A549 (cell line): ENCODE measurements at regions not wholly inside any gene's neighbourhood (a gene's known extent, or its start where the extent isn't known, plus 50 kb on each side); places are given as distances from the start of the nearest gene placed in this dataset.

ENCODE experiments used
- ATAC-seq, 2 experiments: fragments of 200-7000 bp in 1 of 2; fragments of >200 bp in 1 of 2; cut with Nextera tagmentation in 1 of 2; cut with Tn5 transposase in 1 of 2; 3 replicates each; pipeline versions ENCODE4 v1.8.0 to v1.9.1; 2018 to 2020; ENCODE audit warnings: mild to moderate bottlenecking in 1 of 2, moderate library complexity in 1 of 2
- CTCF ChIA-PET: fragments of 300-600 bp; sonication (Branson Sonifier 250); formaldehyde crosslinking; extraction: SDS; loops from one replicate; lab custom pipeline; 2021; ENCODE audit warnings: antibody characterized with exemption, inconsistent platforms; lab: Yijun Ruan, JAX
- POLR2A ChIA-PET: fragments of 350-600 bp; formaldehyde crosslinking; extraction: SDS; loops from one replicate; lab custom pipeline; 2021; ENCODE audit warnings: antibody characterized with exemption, inconsistent platforms; lab: Yijun Ruan, JAX
- DNase-seq, 2 experiments: peaks; one replicate each; pipeline versions ENCODE4 v3.0.0 to v3.0.0-alpha.2; 2011 to 2016; ENCODE audit warnings: low read depth in 1 of 2, low spot score in 1 of 2
- FAIRE-seq: peaks from 2 replicates; lab custom pipeline; 2011; peaks lifted over from hg19 to GRCh38; lab: Jason Lieb, UNC
- H3K27ac ChIP-seq, 2 experiments: fragments of >200 bp; sonication (Bioruptor Twin); formaldehyde crosslinking; 3 replicates each; pipeline ENCODE4 v1.5.1; 2016 to 2017
- H3K4me1 ChIP-seq: fragments of >200 bp; sonication (Bioruptor Twin); formaldehyde crosslinking; 3 replicates; pipeline ENCODE4 v1.6.1; 2016
- H3K4me2 ChIP-seq: fragments of >200 bp; sonication (Bioruptor Twin); formaldehyde crosslinking; 3 replicates; pipeline ENCODE4 v1.6.1; 2016
- H3K4me3 ChIP-seq: fragments of >200 bp; sonication (Bioruptor Twin); formaldehyde crosslinking; 3 replicates; pipeline ENCODE4 v1.5.1; 2016
- H3K9me3 ChIP-seq: fragments of >200 bp; sonication (Bioruptor Twin); formaldehyde crosslinking; 3 replicates; pipeline ENCODE4 v1.6.1; 2016
- CBX8 ChIP-seq: fragments of 200-600 bp; sonication (generic); IDR thresholded peaks from 2 replicates; pipeline ENCODE4 v1.6.1; 2016
- CHD2 ChIP-seq: fragments of 150-350 bp; IDR thresholded peaks from 2 replicates; pipeline ENCODE4 v1.6.1; 2014; ENCODE audit warnings: low read length; ENCODE audit not compliant: partially characterized antibody
- CHD4 ChIP-seq: fragments of 200-600 bp; sonication (generic); IDR thresholded peaks from 2 replicates; pipeline ENCODE4 v1.6.1; 2016; ENCODE audit warnings: antibody characterized with exemption, mild to moderate bottlenecking, borderline replicate concordance
- EHF ChIP-seq: fragments of 250-450 bp; sonication (Bioruptor Pico); IDR thresholded peaks from 2 replicates; pipeline ENCODE4 v1.5.0; 2020; ENCODE audit warnings: mild to moderate bottlenecking
- EHMT2 ChIP-seq: fragments of 200-600 bp; sonication (generic); IDR thresholded peaks from 2 replicates; pipeline ENCODE4 v1.6.1; 2016; ENCODE audit warnings: antibody characterized with exemption, low read depth, mild to moderate bottlenecking, moderate library complexity
- EP300 ChIP-seq, 2 experiments: fragments of >200 bp; sonication (Bioruptor Twin); formaldehyde crosslinking; IDR thresholded peaks; 2 replicates in 1 of 2; 3 replicates in 1 of 2; pipeline ENCODE4 v1.6.1; 2016 to 2017
- HOXA7 ChIP-seq: fragments of 250-450 bp; sonication (Bioruptor Pico); IDR thresholded peaks from 2 replicates; pipeline ENCODE4 v1.5.0; 2020; ENCODE audit warnings: mild to moderate bottlenecking, moderate library complexity
- HOXB13 ChIP-seq: fragments of 250-450 bp; sonication (Bioruptor Pico); IDR thresholded peaks from 2 replicates; pipeline ENCODE4 v1.5.0; 2020; ENCODE audit warnings: low read depth, mild to moderate bottlenecking, moderate library complexity
- HOXB5 ChIP-seq: fragments of 250-450 bp; sonication (Bioruptor Pico); IDR thresholded peaks from 2 replicates; pipeline ENCODE4 v1.5.0; 2020; ENCODE audit warnings: mild to moderate bottlenecking, moderate library complexity
- JUN ChIP-seq, 2 experiments: fragments of >200 bp; sonication (Bioruptor Twin); formaldehyde crosslinking; IDR thresholded peaks; 2 replicates in 1 of 2; 3 replicates in 1 of 2; pipeline ENCODE4 v1.6.1; 2016 to 2017
- JUNB ChIP-seq: fragments of >200 bp; sonication (Bioruptor Twin); formaldehyde crosslinking; IDR thresholded peaks from 2 replicates; pipeline ENCODE4 v1.6.1; 2016
- MAFK ChIP-seq: fragments of 450-650 bp; IDR thresholded peaks from 2 replicates; pipeline ENCODE4 v1.6.1; 2014; ENCODE audit not compliant: partially characterized antibody
- MYC ChIP-seq: IDR thresholded peaks from 2 replicates; pipeline ENCODE4 v1.6.1; 2012; ENCODE audit warnings: mild to moderate bottlenecking, inconsistent platforms, low read length, improper control_type of control experiment, borderline replicate concordance
- NFE2L2 ChIP-seq: fragments of 150-350 bp; conservative IDR thresholded peaks from 2 replicates; pipeline ENCODE4 v1.6.1; 2014; ENCODE audit warnings: low read length
- NPAS2 ChIP-seq: fragments of 250-450 bp; sonication (Bioruptor Pico); IDR thresholded peaks from 2 replicates; pipeline ENCODE4 v1.8.0; 2022; ENCODE audit warnings: mild to moderate bottlenecking, moderate library complexity, borderline replicate concordance
- RAD21 ChIP-seq, 2 experiments: fragments of >200 bp in 1 of 2; sonication (Bioruptor Twin) in 1 of 2; formaldehyde crosslinking in 1 of 2; IDR thresholded peaks in 1 of 2; conservative IDR thresholded peaks in 1 of 2; 2 replicates in 1 of 2; 3 replicates in 1 of 2; pipeline ENCODE4 v1.6.1; 2012 to 2018; ENCODE audit warnings: inconsistent platforms in 1 of 2
- RCOR1 ChIP-seq: fragments of 150-350 bp; IDR thresholded peaks from 2 replicates; pipeline ENCODE4 v1.6.1; 2014; ENCODE audit warnings: antibody characterized with exemption, low read length, low read depth
- RNF2 ChIP-seq: fragments of 200-600 bp; sonication (generic); IDR thresholded peaks from 2 replicates; pipeline ENCODE4 v1.6.1; 2016; ENCODE audit warnings: low read depth, mild to moderate bottlenecking, antibody characterized with exemption, moderate library complexity, borderline replicate concordance
- ZC3H11A ChIP-seq: fragments of 450-650 bp; IDR thresholded peaks from 2 replicates; pipeline ENCODE4 v1.6.1; 2014; ENCODE audit warnings: antibody characterized with exemption, mild to moderate bottlenecking
- ZFP36 ChIP-seq: fragments of 450-650 bp; IDR thresholded peaks from 2 replicates; pipeline ENCODE4 v1.6.1; 2014; ENCODE audit warnings: borderline replicate concordance; ENCODE audit not compliant: partially characterized antibody
- ZNF302 ChIP-seq: fragments of 250-450 bp; sonication (Bioruptor Pico); IDR thresholded peaks from 2 replicates; pipeline ENCODE4 v1.9.0; 2021; ENCODE audit warnings: inconsistent platforms, mild to moderate bottlenecking, moderate library complexity
- WGBS: methylation state at CpG from one replicate; pipeline ENCODE4 v1.1.6; 2017; ENCODE audit errors: missing lambda C conversion rate; 5-methylcytosine and 5-hydroxymethylcytosine counted together
- TF ChIP-seq, protein P1 (sequence below): fragments of 200-600 bp; sonication (generic); IDR thresholded peaks from 2 replicates; pipeline ENCODE4 v1.6.1; 2016; ENCODE audit warnings: antibody characterized with exemption, mild to moderate bottlenecking, moderate library complexity
- TF ChIP-seq, protein P2 (sequence below): fragments of 250-450 bp; sonication (Bioruptor Pico); IDR thresholded peaks from 2 replicates; pipeline ENCODE4 v1.5.0; 2021; ENCODE audit warnings: mild to moderate bottlenecking, moderate library complexity, borderline replicate concordance
- TF ChIP-seq, protein P3 (sequence below): fragments of 250-450 bp; sonication (Bioruptor Pico); IDR thresholded peaks from 2 replicates; pipeline ENCODE4 v1.5.0; 2020; ENCODE audit warnings: low read depth, mild to moderate bottlenecking, moderate library complexity
- TF ChIP-seq, protein P4 (sequence below): fragments of 150-350 bp; IDR thresholded peaks from 2 replicates; pipeline ENCODE4 v1.6.1; 2014; ENCODE audit warnings: low read depth, mild to moderate bottlenecking, low read length
- TF ChIP-seq, protein P5 (sequence below): fragments of >200 bp; sonication (Bioruptor Twin); formaldehyde crosslinking; IDR thresholded peaks from 3 replicates; pipeline ENCODE4 v1.6.1; 2016
- TF ChIP-seq, protein P6 (sequence below): fragments of 450-650 bp; IDR thresholded peaks from 2 replicates; pipeline ENCODE4 v1.6.1; 2014; ENCODE audit warnings: antibody characterized with exemption

DNA sequence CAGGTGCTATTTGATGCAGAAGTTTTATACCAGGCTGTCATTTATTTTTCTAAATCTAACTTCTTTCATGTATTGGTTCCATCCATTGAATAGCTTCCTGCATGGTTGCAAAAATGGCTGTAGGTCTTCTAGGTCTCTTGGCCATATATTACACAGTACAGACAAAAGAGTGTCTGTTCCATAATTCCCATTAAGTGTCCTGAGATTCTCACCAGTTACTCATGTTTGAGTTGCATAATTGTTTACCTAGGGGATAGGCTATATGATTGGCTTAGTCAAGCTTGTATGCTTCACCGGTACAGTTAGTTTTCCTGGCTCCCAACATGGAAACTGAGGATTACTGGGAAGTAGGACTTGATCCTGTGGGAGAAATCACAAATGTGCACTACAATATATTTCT, 399.4 kb upstream of the NUDT12 start:
- no peak for TF ChIP-seq ZC3H11A
- TF ChIP-seq, protein P1, sequence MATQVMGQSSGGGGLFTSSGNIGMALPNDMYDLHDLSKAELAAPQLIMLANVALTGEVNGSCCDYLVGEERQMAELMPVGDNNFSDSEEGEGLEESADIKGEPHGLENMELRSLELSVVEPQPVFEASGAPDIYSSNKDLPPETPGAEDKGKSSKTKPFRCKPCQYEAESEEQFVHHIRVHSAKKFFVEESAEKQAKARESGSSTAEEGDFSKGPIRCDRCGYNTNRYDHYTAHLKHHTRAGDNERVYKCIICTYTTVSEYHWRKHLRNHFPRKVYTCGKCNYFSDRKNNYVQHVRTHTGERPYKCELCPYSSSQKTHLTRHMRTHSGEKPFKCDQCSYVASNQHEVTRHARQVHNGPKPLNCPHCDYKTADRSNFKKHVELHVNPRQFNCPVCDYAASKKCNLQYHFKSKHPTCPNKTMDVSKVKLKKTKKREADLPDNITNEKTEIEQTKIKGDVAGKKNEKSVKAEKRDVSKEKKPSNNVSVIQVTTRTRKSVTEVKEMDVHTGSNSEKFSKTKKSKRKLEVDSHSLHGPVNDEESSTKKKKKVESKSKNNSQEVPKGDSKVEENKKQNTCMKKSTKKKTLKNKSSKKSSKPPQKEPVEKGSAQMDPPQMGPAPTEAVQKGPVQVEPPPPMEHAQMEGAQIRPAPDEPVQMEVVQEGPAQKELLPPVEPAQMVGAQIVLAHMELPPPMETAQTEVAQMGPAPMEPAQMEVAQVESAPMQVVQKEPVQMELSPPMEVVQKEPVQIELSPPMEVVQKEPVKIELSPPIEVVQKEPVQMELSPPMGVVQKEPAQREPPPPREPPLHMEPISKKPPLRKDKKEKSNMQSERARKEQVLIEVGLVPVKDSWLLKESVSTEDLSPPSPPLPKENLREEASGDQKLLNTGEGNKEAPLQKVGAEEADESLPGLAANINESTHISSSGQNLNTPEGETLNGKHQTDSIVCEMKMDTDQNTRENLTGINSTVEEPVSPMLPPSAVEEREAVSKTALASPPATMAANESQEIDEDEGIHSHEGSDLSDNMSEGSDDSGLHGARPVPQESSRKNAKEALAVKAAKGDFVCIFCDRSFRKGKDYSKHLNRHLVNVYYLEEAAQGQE, result no peak
- TF ChIP-seq JUN (IDR thresholded peaks at IDR 0.05), result no peak
- no peak for TF ChIP-seq JUNB
- TF ChIP-seq RAD21 (conservative IDR thresholded peaks at IDR 0.05 in 1 of 2, IDR thresholded peaks at IDR 0.05 in 1 of 2), result no peak
- TF ChIP-seq HOXA7 (CRISPR knock-in tag), result no peak
- TF ChIP-seq, protein P2, sequence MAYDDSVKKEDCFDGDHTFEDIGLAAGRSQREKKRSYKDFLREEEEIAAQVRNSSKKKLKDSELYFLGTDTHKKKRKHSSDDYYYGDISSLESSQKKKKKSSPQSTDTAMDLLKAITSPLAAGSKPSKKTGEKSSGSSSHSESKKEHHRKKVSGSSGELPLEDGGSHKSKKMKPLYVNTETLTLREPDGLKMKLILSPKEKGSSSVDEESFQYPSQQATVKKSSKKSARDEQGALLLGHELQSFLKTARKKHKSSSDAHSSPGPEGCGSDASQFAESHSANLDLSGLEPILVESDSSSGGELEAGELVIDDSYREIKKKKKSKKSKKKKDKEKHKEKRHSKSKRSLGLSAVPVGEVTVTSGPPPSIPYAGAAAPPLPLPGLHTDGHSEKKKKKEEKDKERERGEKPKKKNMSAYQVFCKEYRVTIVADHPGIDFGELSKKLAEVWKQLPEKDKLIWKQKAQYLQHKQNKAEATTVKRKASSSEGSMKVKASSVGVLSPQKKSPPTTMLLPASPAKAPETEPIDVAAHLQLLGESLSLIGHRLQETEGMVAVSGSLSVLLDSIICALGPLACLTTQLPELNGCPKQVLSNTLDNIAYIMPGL (CRISPR knock-in tag), result no peak
- TF ChIP-seq, protein P3, sequence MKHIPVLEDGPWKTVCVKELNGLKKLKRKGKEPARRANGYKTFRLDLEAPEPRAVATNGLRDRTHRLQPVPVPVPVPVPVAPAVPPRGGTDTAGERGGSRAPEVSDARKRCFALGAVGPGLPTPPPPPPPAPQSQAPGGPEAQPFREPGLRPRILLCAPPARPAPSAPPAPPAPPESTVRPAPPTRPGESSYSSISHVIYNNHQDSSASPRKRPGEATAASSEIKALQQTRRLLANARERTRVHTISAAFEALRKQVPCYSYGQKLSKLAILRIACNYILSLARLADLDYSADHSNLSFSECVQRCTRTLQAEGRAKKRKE (CRISPR knock-in tag), result no peak
- no peak for TF ChIP-seq CBX8
- ChIA-PET CTCF (interaction anchor here (0.6 kb wide), 1 partner anchor 18 kb away, joined by 3 read pairs; no protein-coding TSS in a partner anchor), POLR2A (no interaction called here)
- WGBS, result 30% methylated on average over 1 of the region's 1 CpG
- H3K27ac ChIP-seq, result no peak overlapping the region
- no peak for DNase-seq
- no peak for ATAC-seq
- no peak overlapping the region for H3K4me2 ChIP-seq
- no peak for FAIRE-seq
- H3K9me3 ChIP-seq, result peaks cover 2% of the 10 kb centered on the region; the same call in 2 of the 3 replicates
- H3K4me1 ChIP-seq, result no peaks in the 10 kb centered on the region
- no peak overlapping the region for H3K4me3 ChIP-seq

DNA sequence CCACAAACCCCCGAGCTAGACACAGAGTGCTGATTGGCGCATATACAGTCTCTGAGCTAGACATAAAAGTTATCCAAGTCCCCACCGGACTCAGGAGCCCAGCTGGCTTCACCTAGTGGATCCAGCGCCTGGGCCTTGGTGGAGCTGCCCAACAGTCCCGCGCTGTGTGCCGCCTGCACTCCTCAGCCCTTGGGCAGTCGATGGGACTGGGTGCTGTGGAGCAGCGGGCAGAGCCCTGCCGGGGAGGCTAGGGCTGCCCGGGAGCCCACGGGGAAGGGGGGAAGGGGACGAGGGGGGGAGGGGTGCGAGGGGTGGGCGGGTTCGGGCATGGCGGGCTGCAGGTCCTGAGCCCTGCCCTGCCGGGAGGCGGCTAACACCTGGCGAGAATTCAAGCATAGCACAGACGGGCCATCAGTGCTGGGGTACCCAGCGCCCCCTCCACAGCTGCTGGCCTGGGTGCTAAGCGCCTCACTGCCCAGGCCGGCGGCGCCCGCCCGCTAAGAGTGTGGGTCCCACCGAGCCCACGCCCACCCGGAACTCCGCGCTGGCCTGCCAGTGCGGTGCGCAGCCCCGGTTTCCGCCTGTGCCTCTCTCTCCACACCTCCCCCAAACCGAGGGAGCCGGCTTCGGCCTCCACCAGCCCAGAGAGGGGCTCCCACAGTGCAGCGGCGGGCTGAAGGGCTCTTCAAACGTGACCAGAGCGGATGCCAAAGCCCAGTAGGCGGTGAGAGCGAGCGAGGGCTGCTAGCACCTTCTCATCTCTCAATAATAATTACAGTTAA, 391.2 kb upstream of the NUDT12 start:
- H3K4me1 ChIP-seq, result no peaks in the 10 kb centered on the region
- H3K4me2 ChIP-seq, result no peak overlapping the region
- WGBS, result 73% methylated on average over 25 of the region's 47 CpGs
- CTCF ChIA-PET, result no interaction called here
- TF ChIP-seq, protein P4, sequence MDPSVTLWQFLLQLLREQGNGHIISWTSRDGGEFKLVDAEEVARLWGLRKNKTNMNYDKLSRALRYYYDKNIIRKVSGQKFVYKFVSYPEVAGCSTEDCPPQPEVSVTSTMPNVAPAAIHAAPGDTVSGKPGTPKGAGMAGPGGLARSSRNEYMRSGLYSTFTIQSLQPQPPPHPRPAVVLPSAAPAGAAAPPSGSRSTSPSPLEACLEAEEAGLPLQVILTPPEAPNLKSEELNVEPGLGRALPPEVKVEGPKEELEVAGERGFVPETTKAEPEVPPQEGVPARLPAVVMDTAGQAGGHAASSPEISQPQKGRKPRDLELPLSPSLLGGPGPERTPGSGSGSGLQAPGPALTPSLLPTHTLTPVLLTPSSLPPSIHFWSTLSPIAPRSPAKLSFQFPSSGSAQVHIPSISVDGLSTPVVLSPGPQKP, result no peak
- TF ChIP-seq NPAS2 (CRISPR knock-in tag) (no peak), ZC3H11A (no peak), CHD4 (no peak), RNF2 (no peak), HOXB5 (no peak), RCOR1 (no peak), EHMT2 (no peak), EHF (CRISPR knock-in tag) (no peak), JUNB (no peak), MAFK (no peak), NFE2L2 (no peak), HOXB13 (CRISPR knock-in tag) (no peak), MYC (no peak), ZNF302 (CRISPR knock-in tag) (no peak), CHD2 (no peak), EP300 (IDR thresholded peaks at IDR 0.05) (no peak), ZFP36 (no peak)
- TF ChIP-seq, protein P5, sequence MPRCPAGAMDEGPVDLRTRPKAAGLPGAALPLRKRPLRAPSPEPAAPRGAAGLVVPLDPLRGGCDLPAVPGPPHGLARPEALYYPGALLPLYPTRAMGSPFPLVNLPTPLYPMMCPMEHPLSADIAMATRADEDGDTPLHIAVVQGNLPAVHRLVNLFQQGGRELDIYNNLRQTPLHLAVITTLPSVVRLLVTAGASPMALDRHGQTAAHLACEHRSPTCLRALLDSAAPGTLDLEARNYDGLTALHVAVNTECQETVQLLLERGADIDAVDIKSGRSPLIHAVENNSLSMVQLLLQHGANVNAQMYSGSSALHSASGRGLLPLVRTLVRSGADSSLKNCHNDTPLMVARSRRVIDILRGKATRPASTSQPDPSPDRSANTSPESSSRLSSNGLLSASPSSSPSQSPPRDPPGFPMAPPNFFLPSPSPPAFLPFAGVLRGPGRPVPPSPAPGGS, result no peak
- TF ChIP-seq, protein P6, sequence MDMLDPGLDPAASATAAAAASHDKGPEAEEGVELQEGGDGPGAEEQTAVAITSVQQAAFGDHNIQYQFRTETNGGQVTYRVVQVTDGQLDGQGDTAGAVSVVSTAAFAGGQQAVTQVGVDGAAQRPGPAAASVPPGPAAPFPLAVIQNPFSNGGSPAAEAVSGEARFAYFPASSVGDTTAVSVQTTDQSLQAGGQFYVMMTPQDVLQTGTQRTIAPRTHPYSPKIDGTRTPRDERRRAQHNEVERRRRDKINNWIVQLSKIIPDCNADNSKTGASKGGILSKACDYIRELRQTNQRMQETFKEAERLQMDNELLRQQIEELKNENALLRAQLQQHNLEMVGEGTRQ, result no peak
- POLR2A ChIA-PET, result no interaction called here
- H3K27ac ChIP-seq, result no peak overlapping the region
- no peak for FAIRE-seq
- H3K9me3 ChIP-seq, result no peaks in the 10 kb centered on the region
- no peak for DNase-seq
- no peak overlapping the region for H3K4me3 ChIP-seq
- no peak for ATAC-seq
